Lung (tissue), 11 donors: ENCODE measurements at regions not wholly inside any gene's neighbourhood (a gene's known extent, or its start where the extent isn't known, plus 50 kb on each side); places are given as distances from the start of the nearest gene placed in this dataset.

Experiments
- ATAC-seq: fragments of 200-7000 bp; cut with Tn5 transposase; one replicate; pipeline ENCODE4 v1.9.1; 2020; ENCODE audit warnings: moderate number of reproducible peaks; ENCODE audit not compliant: insufficient read depth, low FRiP score
- DNase-seq, 3 donors: peaks; one replicate each; pipeline ENCODE4 v3.0.0-alpha.2; 2013 to 2017
- H3K27ac ChIP-seq, 2 donors: one replicate each; pipeline ENCODE4 v1.5.1; 2013; ENCODE audit warnings: mild to moderate bottlenecking in 2 of 2, moderate library complexity in 2 of 2, control low read depth in 1 of 2, inconsistent platforms in 1 of 2, low read depth in 1 of 2, low read length in 1 of 2
- H3K27me3 ChIP-seq, 3 donors: one replicate each; pipeline ENCODE4 v1.5.1; 2013; ENCODE audit warnings: low read length in 2 of 3; ENCODE audit not compliant: control insufficient read depth in 3 of 3, insufficient read depth in 3 of 3
- H3K36me3 ChIP-seq, 4 donors: one replicate each; pipeline ENCODE4 v1.5.1; 2013; ENCODE audit warnings: low read length in 4 of 4, mild to moderate bottlenecking in 1 of 4, moderate library complexity in 1 of 4; ENCODE audit not compliant: control insufficient read depth in 4 of 4, insufficient read depth in 4 of 4
- H3K4me1 ChIP-seq, 5 donors: one replicate each; pipeline ENCODE4 v1.5.1; 2013; ENCODE audit warnings: low read length in 5 of 5, mild to moderate bottlenecking in 2 of 5, moderate library complexity in 1 of 5; ENCODE audit not compliant: control insufficient read depth in 5 of 5, insufficient read depth in 5 of 5
- H3K4me3 ChIP-seq: one replicate; pipeline ENCODE4 v1.5.1; 2013; ENCODE audit warnings: mild to moderate bottlenecking, control low read depth, moderate library complexity
- H3K9ac ChIP-seq, 2 donors: one replicate each; pipeline ENCODE4 v1.5.1; 2013; ENCODE audit warnings: low read length in 2 of 2, control low read depth in 1 of 2; ENCODE audit not compliant: insufficient read depth in 1 of 2
- H3K9me3 ChIP-seq, 4 donors: one replicate each; pipeline ENCODE4 v1.5.1; 2013; ENCODE audit warnings: low read length in 3 of 4, mild to moderate bottlenecking in 1 of 4, moderate library complexity in 1 of 4; ENCODE audit not compliant: control insufficient read depth in 4 of 4, insufficient read depth in 3 of 4
- WGBS, 2 donors: extraction: QIAGEN DNeasy Blood & Tissue Kit; methylation state at CpG; one replicate each; pipeline ENCODE4 v1.1.7; 2013; 5-methylcytosine and 5-hydroxymethylcytosine counted together
- TF ChIP-seq, protein P1 (sequence below): IDR thresholded peaks from 2 replicates; pipeline ENCODE4 v1.5.1; 2012; ENCODE audit warnings: mild to moderate bottlenecking; ENCODE audit errors: control extremely low read depth, extremely low read depth
- donor health status: control.
- donor health status: control.
- donor health status: Bipolar disorder and iron deficiency.
- donor health status: healthy.
- donor health status: DM: yes; HTN: yes; CAD: no.

DNA sequence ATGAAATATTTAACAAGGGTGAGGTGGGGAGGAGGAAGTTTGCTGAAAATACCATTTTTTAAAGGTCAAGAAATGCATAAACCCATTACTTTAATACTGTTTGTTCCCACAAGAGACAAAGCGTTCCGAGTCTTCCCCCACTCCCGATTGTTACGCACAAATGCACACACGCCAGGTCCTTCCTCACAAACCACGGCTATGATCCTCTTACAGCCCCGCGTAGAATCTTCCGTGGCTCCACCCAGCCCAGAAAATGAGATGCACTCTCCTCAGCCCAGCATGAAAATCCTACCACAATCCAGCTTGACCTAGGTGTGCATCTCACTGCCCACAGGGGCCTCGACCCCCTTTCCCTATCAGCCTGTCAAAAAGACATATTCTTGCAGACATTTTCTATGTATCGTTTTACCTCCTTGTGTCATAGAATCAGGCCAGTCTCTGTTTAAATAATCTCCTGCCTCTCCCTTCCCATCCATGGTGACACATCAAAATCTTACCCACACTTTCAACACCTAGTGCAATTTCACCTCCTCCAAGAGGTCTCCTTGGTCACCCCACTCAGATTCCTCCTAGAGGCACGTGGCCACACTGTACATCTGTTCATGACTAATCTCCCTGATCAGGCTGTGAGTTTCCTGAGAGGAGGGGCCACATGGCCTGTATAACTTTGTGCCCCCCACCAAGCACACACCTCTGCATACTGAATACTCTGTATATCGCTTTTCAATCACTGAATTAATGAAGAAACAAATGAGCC, 491.0 kb upstream of the KLHL29 start:
- no peak overlapping the region for H3K4me3 ChIP-seq
- ATAC-seq (no peak), DNase-seq (no peak)
- no peaks in the 10 kb centered on the region for H3K27me3 ChIP-seq
- H3K36me3 ChIP-seq: no peaks in the 10 kb centered on the region
- WGBS, 2 donors: 83 to 85% methylated on average over 13 of the region's 13 CpGs
- no peak overlapping the region for H3K9ac ChIP-seq
- no peaks in the 10 kb centered on the region for H3K4me1 ChIP-seq
- H3K27ac ChIP-seq: no peak overlapping the region
- TF ChIP-seq, protein P1, sequence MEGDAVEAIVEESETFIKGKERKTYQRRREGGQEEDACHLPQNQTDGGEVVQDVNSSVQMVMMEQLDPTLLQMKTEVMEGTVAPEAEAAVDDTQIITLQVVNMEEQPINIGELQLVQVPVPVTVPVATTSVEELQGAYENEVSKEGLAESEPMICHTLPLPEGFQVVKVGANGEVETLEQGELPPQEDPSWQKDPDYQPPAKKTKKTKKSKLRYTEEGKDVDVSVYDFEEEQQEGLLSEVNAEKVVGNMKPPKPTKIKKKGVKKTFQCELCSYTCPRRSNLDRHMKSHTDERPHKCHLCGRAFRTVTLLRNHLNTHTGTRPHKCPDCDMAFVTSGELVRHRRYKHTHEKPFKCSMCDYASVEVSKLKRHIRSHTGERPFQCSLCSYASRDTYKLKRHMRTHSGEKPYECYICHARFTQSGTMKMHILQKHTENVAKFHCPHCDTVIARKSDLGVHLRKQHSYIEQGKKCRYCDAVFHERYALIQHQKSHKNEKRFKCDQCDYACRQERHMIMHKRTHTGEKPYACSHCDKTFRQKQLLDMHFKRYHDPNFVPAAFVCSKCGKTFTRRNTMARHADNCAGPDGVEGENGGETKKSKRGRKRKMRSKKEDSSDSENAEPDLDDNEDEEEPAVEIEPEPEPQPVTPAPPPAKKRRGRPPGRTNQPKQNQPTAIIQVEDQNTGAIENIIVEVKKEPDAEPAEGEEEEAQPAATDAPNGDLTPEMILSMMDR: no peak
- H3K9me3 ChIP-seq: no peaks in the 10 kb centered on the region

DNA sequence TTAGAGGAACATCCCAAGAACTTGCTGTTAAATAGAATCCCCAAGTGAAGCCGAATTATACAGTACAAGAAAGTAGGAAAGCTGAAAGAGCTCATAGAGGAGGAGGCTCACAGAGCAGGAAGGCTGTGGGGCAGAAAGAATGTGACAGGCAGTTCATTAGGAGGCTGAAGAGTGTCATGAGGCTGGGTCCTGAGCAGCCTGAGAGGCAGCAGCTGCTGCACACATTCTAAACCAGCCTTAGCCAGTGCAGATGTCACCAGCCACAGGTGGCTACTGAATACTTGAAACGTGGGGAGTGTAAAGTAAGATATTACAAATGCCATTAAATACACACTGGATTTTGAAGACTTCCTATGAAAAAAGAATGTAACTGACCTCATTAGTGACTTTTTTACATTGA, 490.2 kb upstream of the KLHL29 start:
- Histone ChIP-seq H3K4me1 (no peaks in the 10 kb centered on the region), H3K9me3 (no peaks in the 10 kb centered on the region), H3K27me3 (no peaks in the 10 kb centered on the region), H3K9ac (no peak overlapping the region), H3K4me3 (no peak overlapping the region), H3K27ac (no peak overlapping the region), H3K36me3 (no peaks in the 10 kb centered on the region)
- TF ChIP-seq, protein P1: no peak
- 54 to 59% methylated on average over 2 of the region's 2 CpGs for WGBS, 2 donors
- ATAC-seq (no peak), DNase-seq (no peak)

GRCh38 chr2:22897428-22897827, 487.6 kb upstream of the KLHL29 start:
- ATAC-seq (no peak), DNase-seq (no peak)
- 85 to 88% methylated on average over 2 of the region's 2 CpGs for WGBS, 2 donors
- Histone ChIP-seq H3K9ac (no peak overlapping the region), H3K9me3 (no peaks in the 10 kb centered on the region), H3K4me3 (no peak overlapping the region), H3K27ac (no peak overlapping the region), H3K4me1 (no peaks in the 10 kb centered on the region), H3K36me3 (no peaks in the 10 kb centered on the region), H3K27me3 (no peaks in the 10 kb centered on the region)
- TF ChIP-seq, protein P1: no peak

DNA sequence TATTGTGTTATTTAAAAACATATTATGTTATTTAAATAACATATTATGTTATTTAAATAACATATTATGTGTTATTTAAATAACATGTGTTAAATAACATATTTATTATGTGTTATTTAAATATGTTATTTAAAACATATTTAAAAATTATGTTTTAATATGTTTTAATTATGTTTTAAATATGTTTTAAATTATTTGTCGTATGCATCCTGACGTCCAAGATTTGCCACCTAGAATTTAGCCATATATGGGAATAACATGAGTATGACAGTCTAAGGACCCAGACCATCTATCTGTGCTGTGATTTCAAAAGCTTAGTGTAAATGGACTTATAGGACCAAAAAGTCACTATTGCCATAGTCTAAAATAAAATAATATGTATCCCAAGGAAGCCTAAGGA, 484.3 kb upstream of the KLHL29 start:
- Histone ChIP-seq H3K4me1 (peaks cover 0 to 2% (median 0%) of the 10 kb centered on the region in 5 donors), H3K27me3 (no peaks in the 10 kb centered on the region), H3K4me3 (no peak overlapping the region), H3K9me3 (peaks cover 0 to 2% (median 0%) of the 10 kb centered on the region in 4 donors), H3K27ac (no peak overlapping the region), H3K9ac (no peak overlapping the region), H3K36me3 (no peaks in the 10 kb centered on the region)
- TF ChIP-seq, protein P1: no peak
- ATAC-seq (no peak), DNase-seq (no peak)
- 91 to 94% methylated on average over 2 of the region's 2 CpGs for WGBS, 2 donors
